Left lobe of liver (tissue), 2 donors: ENCODE measurements at regions not wholly inside any gene's neighbourhood (a gene's known extent, or its start where the extent isn't known, plus 50 kb on each side); places are given as distances from the start of the nearest gene placed in this dataset.
A peak's percentile ranks its signal among the peaks of the same experiment; 100 is the strongest.
"Not testable (repeated sequence)": the region's sequence is repeated elsewhere in the genome, so short reads cannot be mapped to it uniquely, and the experiment has no call there.

ENCODE experiments used
- ATAC-seq: fragments of 200-7000 bp; cut with Tn5 transposase; one replicate; pipeline ENCODE4 v1.9.1; 2020; ENCODE audit warnings: mild to moderate bottlenecking, moderate library complexity
- DNase-seq: peaks from one replicate; pipeline ENCODE4 v3.0.0-alpha.2; 2020; ENCODE audit warnings: low spot score
- donor health status: DM: no; HTN: no; CAD: no; lungs with moderate emphysema.
- donor health status: DM: no; HTN: yes; CAD: no.

DNA sequence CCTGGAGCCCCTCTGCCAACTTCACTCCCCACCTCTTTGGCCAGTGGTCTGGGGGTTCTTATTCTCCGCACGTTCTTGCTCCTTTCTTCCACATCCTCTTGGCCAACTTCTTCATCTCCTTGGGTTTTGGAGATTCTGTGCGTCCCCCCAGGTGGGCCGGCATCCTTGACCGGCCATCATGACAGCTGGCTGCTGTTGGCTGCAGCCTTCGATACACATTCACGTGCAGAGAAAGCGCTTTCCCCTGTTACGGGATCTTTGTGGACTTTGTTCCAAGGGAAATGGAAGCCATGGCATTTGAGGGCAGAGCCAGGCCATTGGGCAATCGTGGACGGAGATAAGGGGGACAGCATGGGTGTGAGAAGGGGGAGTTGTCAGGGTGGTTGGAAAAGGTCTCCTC lies 241.1 kb upstream of the HDAC4 start:
- not testable (repeated sequence) for DNase-seq, ATAC-seq

GRCh38 chr2:239640676-239641578 lies 240.1 kb upstream of the HDAC4 start:
- DNase-seq (no peak), ATAC-seq (no peak)

- ATAC-seq, result no peak
- no peak for DNase-seq
Observed at GRCh38 chr2:239640210-239640609, 239.4 kb upstream of the HDAC4 start.

DNA sequence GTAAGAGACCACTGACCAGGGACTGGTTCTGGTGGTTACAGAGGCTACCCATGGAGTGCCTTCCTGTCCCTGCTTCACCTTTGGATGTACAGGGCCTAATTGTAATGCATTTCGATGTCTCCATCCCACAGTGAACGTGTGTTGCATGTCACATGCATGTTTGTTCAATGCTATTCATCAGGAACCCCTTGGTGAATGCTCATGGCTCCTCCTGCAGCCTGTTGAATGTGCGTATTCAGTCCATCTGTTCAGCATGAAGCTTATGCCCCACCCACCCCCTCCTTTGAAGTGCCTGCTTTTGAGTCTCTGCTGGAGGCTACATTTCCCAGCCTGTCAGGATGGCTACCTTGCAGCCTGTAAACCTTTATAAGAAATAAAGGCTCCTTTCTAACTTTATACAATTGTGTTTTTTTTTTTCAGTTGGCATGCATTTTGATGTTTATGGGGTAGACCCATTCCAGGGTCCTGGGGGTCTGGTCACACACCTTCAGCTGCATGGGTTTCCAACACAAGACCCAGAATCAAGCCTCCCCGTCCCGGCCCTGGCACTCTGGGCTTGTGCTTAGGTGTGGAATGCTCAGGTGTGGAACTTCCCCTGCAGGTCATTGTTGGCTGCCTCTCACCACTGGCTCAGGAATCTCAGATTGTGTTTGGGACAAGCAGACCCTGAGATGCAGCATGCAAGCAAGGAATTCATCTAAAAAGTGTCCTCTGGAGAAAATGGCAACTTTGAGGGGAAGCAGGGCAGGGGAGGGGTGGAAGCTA lies 238.8 kb upstream of the HDAC4 start:
- DNase-seq (no peak), ATAC-seq (no peak)

DNA sequence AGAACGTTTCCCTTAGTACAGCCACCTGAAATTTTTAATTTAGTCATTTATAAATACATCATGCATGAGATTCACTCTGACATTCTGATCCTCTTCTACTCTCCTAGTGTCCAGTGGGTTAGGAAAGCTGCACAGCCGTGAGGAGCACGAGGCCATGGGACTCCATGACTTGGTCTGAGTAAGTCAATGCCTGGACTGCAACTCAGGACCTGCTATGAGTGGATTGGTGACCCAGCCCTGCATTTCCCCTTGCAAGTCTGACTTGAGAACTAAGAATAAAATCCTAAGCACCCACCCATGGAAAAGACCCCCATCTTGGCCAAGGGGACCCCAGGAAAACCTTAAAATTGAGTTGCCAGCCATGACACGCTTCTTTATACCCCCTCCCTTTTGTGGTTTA lies 237.6 kb upstream of the HDAC4 start:
- DNase-seq (no peak), ATAC-seq (no peak)

- DNase-seq, result no peak
- ATAC-seq, result no peak
Observed at GRCh38 chr2:239636808-239637207, 236.0 kb upstream of the HDAC4 start.

- no peak for ATAC-seq
- DNase-seq, result no peak
Observed at GRCh38 chr2:239634769-239635168, 233.9 kb upstream of the HDAC4 start.

GRCh38 chr2:239630618-239631286 lies 229.9 kb upstream of the HDAC4 start:
- ATAC-seq (no peak), DNase-seq (no peak)

DNA sequence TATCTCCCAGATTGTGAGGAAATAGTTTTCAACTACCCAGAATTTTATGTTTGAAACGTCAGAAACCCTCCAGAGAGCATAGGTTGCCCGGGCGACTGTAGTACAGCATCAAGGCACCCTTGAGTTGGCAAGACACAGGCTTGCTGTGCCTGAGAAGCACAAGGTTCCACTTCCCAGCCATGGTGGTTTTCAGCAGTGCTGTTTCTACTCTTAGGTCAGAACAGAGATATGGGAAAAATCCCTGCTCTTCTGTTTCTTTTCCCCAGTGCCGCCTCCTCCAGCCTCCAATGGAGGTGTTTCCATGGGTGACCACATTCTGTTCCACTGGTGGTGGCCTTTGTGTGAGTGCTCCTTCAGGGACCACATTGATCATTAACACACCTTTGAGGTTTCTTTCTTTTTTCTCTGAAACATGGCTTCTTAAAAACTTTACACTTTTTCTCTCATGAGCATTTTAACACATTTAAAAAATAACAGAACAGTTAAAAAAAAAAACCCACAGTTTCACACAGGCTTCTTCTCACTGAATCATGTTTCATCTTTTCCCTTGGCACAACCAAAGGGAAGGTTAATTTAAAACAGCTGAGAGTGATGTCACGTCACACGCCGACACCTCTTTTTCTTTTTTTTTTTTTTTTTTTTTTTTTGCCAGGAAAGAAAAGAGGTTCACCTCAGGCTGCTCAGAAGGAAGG lies 229.3 kb upstream of the HDAC4 start:
- ATAC-seq (no peak), DNase-seq (no peak)

GRCh38 chr2:239626961-239627592 lies 226.3 kb upstream of the HDAC4 start:
- no peak for DNase-seq

DNA sequence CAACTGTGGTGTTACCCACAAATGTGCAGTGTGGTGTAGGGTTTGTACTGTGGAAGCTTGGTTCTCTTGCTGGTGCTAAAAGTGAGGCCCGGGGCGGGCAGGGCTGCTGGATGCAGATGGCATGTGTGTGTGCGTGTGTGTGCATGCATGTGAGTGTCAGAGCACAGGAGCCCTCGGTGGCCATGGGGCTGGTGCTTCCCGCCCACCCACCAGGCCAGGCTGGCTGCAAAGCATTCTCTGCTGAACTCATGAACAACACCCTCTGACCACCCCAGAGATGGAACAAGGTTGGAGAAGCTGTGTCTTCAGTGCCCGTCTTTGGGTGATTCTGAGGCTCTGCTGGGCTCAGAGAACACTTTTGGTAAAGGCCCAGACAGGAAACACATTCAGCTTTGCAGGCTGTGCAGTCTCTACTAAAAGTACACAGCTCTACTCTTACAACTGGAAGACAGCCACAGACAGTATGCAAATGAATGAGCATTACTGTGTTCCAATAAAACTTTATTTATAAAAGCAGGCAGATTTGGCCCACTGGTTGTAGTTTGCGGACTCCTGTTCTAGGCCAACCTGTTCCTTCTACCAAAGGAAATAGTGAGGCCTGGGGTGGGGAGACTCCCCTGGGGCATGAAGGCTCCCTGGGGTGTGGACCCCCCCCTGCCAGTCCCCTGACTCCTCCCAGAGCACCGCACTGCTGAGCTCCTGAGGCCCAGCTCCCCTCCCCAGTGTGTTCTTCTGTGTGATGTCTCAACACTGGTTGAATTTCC lies 225.3 kb upstream of the HDAC4 start:
- ATAC-seq, result no peak
- DNase-seq, result no peak

More at GRCh38 chr2:239626961-239627592, 226.3 kb upstream of the HDAC4 start:
- ATAC-seq, result no peak

DNA sequence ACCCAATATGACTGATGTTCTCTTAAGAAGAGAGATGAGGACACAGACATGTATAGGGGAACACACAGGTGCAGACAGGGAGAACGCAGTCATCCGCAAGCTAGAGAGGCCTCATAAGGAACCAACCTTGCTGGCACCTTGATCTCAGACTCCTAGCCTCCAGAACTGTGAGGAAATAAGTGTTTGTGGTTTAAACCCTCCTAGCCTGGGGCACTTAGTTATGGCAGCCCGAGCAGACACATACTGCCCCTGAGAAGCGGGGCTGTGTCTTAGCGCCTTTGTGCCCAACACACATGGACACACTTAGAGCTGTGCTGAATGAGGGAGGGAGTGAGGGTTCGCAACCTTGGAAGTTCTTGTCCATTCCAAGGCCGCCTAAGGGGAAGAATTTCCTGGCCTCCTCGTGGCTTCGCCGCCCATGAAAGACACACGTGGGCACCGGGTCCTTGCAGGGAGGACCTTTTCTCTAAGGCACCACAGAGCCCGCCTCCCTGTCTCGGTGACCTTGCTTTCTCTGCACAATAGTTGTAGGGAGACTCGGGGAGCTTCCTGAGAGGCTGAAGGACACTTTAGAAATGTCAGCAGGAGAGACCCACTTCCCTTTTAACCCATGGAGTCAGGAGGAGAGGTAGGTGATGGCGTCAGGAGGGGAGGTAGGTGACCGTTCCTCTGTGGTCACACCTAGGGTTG lies 224.5 kb upstream of the HDAC4 start:
- no peak for ATAC-seq

GRCh38 chr2:239621611-239622010 lies 220.8 kb upstream of the HDAC4 start:
- DNase-seq, result no peak

More for the DNA sequence above, 224.5 kb upstream of the HDAC4 start:
- DNase-seq, result no peak

DNA sequence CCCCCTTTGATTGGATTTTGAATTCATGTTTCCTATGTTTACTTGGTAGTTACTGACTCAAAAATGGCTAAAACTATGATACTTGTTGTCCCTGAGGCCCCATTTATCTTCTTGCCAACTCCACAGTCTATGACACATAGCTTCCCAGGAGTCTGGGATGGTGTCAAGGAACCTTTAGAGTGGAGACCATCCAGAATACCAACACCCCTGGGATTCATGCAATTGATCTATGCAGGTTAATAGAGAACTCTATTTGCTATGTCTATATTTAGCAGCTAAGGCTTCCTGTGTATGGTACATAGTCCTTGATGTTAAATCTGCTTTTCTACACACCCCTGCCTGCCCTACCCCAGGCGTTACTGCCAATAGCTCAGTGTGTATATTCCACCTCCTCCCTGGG lies 218.5 kb upstream of the HDAC4 start:
- DNase-seq (no peak), ATAC-seq (no peak)

More at GRCh38 chr2:239621611-239622010, 220.8 kb upstream of the HDAC4 start:
- ATAC-seq, result no peak

GRCh38 chr2:239616729-239617128 lies 215.9 kb upstream of the HDAC4 start:
- ATAC-seq (no peak), DNase-seq (no peak)

- DNase-seq (no peak), ATAC-seq (no peak)
Observed at GRCh38 chr2:239612133-239612532, 211.3 kb upstream of the HDAC4 start.

GRCh38 chr2:239611222-239611795 lies 210.5 kb upstream of the HDAC4 start:
- ATAC-seq (no peak), DNase-seq (peak; percentile 35)

DNA sequence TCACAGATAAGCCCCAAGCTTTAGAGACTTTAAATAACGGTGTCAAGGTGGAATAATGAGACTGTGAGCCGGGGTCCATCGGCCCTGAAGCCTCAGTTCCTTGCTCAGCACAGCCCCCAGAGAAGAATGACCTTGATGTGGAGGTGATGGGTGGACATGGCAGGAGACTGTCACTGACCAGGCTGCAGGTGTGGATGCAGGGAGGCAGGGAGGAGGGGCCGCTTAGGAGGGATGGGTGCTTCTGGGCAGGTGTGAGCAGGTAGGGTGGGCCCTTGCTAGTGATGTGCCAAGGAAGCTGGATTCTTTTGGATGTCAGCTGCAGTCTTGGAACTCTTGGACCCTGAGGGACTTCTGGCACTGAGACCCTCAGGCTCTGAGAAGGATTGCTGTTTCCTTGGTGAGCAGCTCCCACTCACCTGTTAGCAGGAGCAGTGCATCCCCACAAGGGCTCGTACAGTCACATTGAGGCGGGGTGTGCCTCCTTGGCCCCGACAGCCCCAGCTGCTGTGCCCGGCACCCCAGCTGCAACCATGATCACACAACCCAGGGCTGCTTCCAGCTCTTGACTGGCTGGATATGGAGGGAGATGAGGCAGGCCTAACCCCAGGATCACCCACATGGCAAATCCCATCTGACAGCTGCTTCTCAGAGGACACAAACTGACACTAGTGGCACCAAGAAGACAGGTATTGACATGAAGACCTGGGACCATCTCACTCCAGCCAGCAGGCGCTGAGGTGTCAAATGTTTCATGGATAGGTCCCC lies 209.8 kb upstream of the HDAC4 start:
- ATAC-seq (no peak), DNase-seq (peak; percentile 34)
